H1 (cell line): ENCODE measurements at regions not wholly inside any gene's neighbourhood (a gene's known extent, or its start where the extent isn't known, plus 50 kb on each side); places are given as distances from the start of the nearest gene placed in this dataset.

Source experiments
- CTCF ChIA-PET: fragments of 300-600 bp; sonication (Branson Sonifier 250); formaldehyde crosslinking; loops from one replicate; lab custom pipeline; 2021; ENCODE audit not compliant: partially characterized antibody; lab: Charles Lee
- POLR2A ChIA-PET: fragments of 300-600 bp; sonication (Branson Sonifier 250); formaldehyde crosslinking; loops from one replicate; lab custom pipeline; 2021; ENCODE audit warnings: inconsistent platforms; ENCODE audit not compliant: partially characterized antibody; lab: Charles Lee
- DNase-seq, 2 experiments: peaks; one replicate each; pipeline versions ENCODE4 v3.0.0 to v3.0.0-alpha.2; 2010 to 2022; ENCODE audit warnings: low spot score in 2 of 2, low read depth in 1 of 2, mixed read lengths in 1 of 2
- FAIRE-seq: peaks from 2 replicates; lab custom pipeline; 2011; peaks lifted over from hg19 to GRCh38; lab: Jason Lieb, UNC
- H2AFZ ChIP-seq: 2 replicates; pipeline ENCODE4 v1.8.1; 2012; ENCODE audit warnings: low read length, inconsistent platforms
- H2AK5ac ChIP-seq: 2 replicates; pipeline ENCODE4 v1.6.1; 2013; ENCODE audit warnings: low read depth, low read length
- H2BK120ac ChIP-seq: replicated peaks from 2 replicates; pipeline ENCODE3; 2013; ENCODE audit warnings: low read depth, low read length, inconsistent platforms
- H2BK12ac ChIP-seq: 2 replicates; pipeline ENCODE4 v1.6.1; 2013; ENCODE audit warnings: low read depth, low read length
- H2BK15ac ChIP-seq: 2 replicates; pipeline ENCODE4 v1.6.1; 2013; ENCODE audit warnings: low read length
- H2BK20ac ChIP-seq: 2 replicates; pipeline ENCODE4 v1.6.1; 2013; ENCODE audit warnings: low read length
- H2BK5ac ChIP-seq: 2 replicates; pipeline ENCODE4 v1.6.1; 2013; ENCODE audit warnings: low read depth, low read length
- H3K14ac ChIP-seq: 2 replicates; pipeline ENCODE4 v1.6.1; 2013; ENCODE audit warnings: inconsistent platforms; ENCODE audit not compliant: insufficient read length
- H3K18ac ChIP-seq: 2 replicates; pipeline ENCODE4 v1.6.1; 2013; ENCODE audit warnings: low read length; ENCODE audit errors: extremely low read depth
- H3K23ac ChIP-seq: 2 replicates; pipeline ENCODE4 v1.6.1; 2013; ENCODE audit warnings: inconsistent platforms; ENCODE audit not compliant: insufficient read length
- H3K23me2 ChIP-seq: 2 replicates; pipeline ENCODE4 v1.6.1; 2013; ENCODE audit warnings: low read depth, low read length
- H3K27ac ChIP-seq: 2 replicates; pipeline ENCODE4 v1.6.1; 2011; ENCODE audit warnings: low read depth, low read length, inconsistent platforms
- H3K27me3 ChIP-seq, 4 experiments: replicated peaks in 1 of 4; 1 replicate in 1 of 4; 2 replicates in 3 of 4; pipeline versions ENCODE4 v1.6.1 to v1.8.1; 2011 to 2013; ENCODE audit warnings: low read length in 3 of 4, mild to moderate bottlenecking in 3 of 4, inconsistent platforms in 2 of 4, mixed read lengths in 2 of 4, moderate library complexity in 1 of 4; ENCODE audit not compliant: control insufficient read depth in 3 of 4, insufficient read depth in 3 of 4; ENCODE audit errors: extremely low read depth in 1 of 4
- H3K36me3 ChIP-seq, 4 experiments: 2 replicates each; pipeline versions ENCODE4 v1.6.1 to v1.8.1; 2011 to 2013; ENCODE audit warnings: mild to moderate bottlenecking in 4 of 4, low read length in 3 of 4, moderate library complexity in 2 of 4, control low read depth in 1 of 4, inconsistent platforms in 1 of 4; ENCODE audit not compliant: insufficient read depth in 4 of 4, control insufficient read depth in 2 of 4
- H3K4ac ChIP-seq: replicated peaks from 2 replicates; pipeline ENCODE3; 2013; ENCODE audit warnings: low read length, low read depth, mixed read lengths, inconsistent platforms; ENCODE audit not compliant: insufficient read length
- H3K4me1 ChIP-seq, 4 experiments: replicated peaks in 1 of 4; 1 replicate in 1 of 4; 2 replicates in 3 of 4; pipeline versions ENCODE4 v1.6.1 to v1.8.1; 2011 to 2013; ENCODE audit warnings: low read length in 3 of 4, inconsistent platforms in 2 of 4, mixed read lengths in 1 of 4; ENCODE audit not compliant: insufficient read depth in 4 of 4, control insufficient read depth in 3 of 4
- H3K4me2 ChIP-seq, 2 experiments: 2 replicates each; pipeline versions ENCODE4 v1.6.1 to v1.8.1; 2011 to 2013; ENCODE audit warnings: low read depth in 2 of 2, low read length in 2 of 2, control low read depth in 1 of 2, inconsistent platforms in 1 of 2, mild to moderate bottlenecking in 1 of 2; ENCODE audit not compliant: insufficient read depth in 1 of 2
- H3K4me3 ChIP-seq, 4 experiments: fragments of 200-600, 300-600 bp in 1 of 4; sonication (generic), shearing (Covaris generic), sonication (Bioruptor Twin) in 1 of 4; 2 replicates each; pipeline versions ENCODE4 v1.5.1 to v1.8.1; 2011 to 2016; ENCODE audit warnings: low read length in 4 of 4, low read depth in 3 of 4, control low read depth in 2 of 4, inconsistent platforms in 2 of 4, mild to moderate bottlenecking in 2 of 4, mixed read lengths in 1 of 4, moderate library complexity in 1 of 4; ENCODE audit not compliant: insufficient read depth in 2 of 4; ENCODE audit errors: extremely low read depth in 1 of 4
- H3K56ac ChIP-seq: replicated peaks from 2 replicates; pipeline ENCODE3; 2013; ENCODE audit warnings: low read depth, mild to moderate bottlenecking, mixed read lengths, low read length, inconsistent platforms; ENCODE audit not compliant: insufficient read length
- H3K79me1 ChIP-seq: 2 replicates; pipeline ENCODE4 v1.6.1; 2013; ENCODE audit warnings: low read depth, low read length, control low read depth
- H3K79me2 ChIP-seq, 2 experiments: 2 replicates each; pipeline versions ENCODE4 v1.6.1 to v1.8.1; 2012 to 2013; ENCODE audit warnings: low read length in 2 of 2, mild to moderate bottlenecking in 2 of 2, inconsistent platforms in 1 of 2; ENCODE audit not compliant: insufficient read depth in 2 of 2, control insufficient read depth in 1 of 2
- H3K9ac ChIP-seq, 4 experiments: replicated peaks in 1 of 4; 1 replicate in 1 of 4; 2 replicates in 3 of 4; pipeline versions ENCODE4 v1.6.1 to v1.8.1; 2011 to 2013; ENCODE audit warnings: low read depth in 3 of 4, low read length in 3 of 4, control low read depth in 2 of 4, mild to moderate bottlenecking in 2 of 4, moderate library complexity in 2 of 4, inconsistent platforms in 1 of 4; ENCODE audit errors: extremely low read depth in 1 of 4
- H3K9me3 ChIP-seq, 2 experiments: 2 replicates each; pipeline versions ENCODE4 v1.6.1 to v1.8.1; 2012 to 2013; ENCODE audit warnings: mild to moderate bottlenecking in 2 of 2, moderate library complexity in 2 of 2, control low read depth in 1 of 2, inconsistent platforms in 1 of 2, low read depth in 1 of 2, low read length in 1 of 2, mixed read lengths in 1 of 2; ENCODE audit not compliant: insufficient read depth in 2 of 2
- H4K20me1 ChIP-seq, 2 experiments: replicated peaks in 1 of 2; 2 replicates each; pipeline versions ENCODE3 to v1.8.1; 2011 to 2013; ENCODE audit warnings: inconsistent platforms in 2 of 2, low read length in 2 of 2, mild to moderate bottlenecking in 1 of 2; ENCODE audit not compliant: insufficient read depth in 2 of 2, control insufficient read depth in 1 of 2
- H4K5ac ChIP-seq: 2 replicates; pipeline ENCODE4 v1.6.1; 2013; ENCODE audit warnings: low read length, low read depth, mixed read lengths, inconsistent platforms; ENCODE audit not compliant: insufficient read length
- H4K8ac ChIP-seq: 2 replicates; pipeline ENCODE4 v1.8.0; 2013; ENCODE audit warnings: mild to moderate bottlenecking, moderate library complexity, low read length, inconsistent platforms; ENCODE audit not compliant: insufficient read depth; ENCODE audit errors: extremely low read depth
- H4K91ac ChIP-seq: replicated peaks from 2 replicates; pipeline ENCODE3; 2013; ENCODE audit warnings: low read length, mixed read lengths, inconsistent platforms; ENCODE audit not compliant: insufficient read length
- BCL11A ChIP-seq, 2 experiments: IDR thresholded peaks; one replicate each; pipeline ENCODE4 v1.6.1; 2011; ENCODE audit warnings: low read depth in 2 of 2, low read length in 2 of 2, mild to moderate bottlenecking in 2 of 2
- HDAC6 ChIP-seq: IDR thresholded peaks from one replicate; pipeline ENCODE4 v1.7.1; 2012; ENCODE audit warnings: low read depth, mild to moderate bottlenecking, inconsistent platforms, low read length, moderate library complexity
- JUND ChIP-seq: IDR thresholded peaks from 2 replicates; pipeline ENCODE4 v1.6.1; 2011; ENCODE audit warnings: mild to moderate bottlenecking, improper control_type of control experiment, low read length
- KDM4A ChIP-seq: IDR thresholded peaks from one replicate; pipeline ENCODE4 v1.7.1; 2012; ENCODE audit warnings: low read depth, mild to moderate bottlenecking, moderate library complexity, low read length, inconsistent platforms; ENCODE audit not compliant: severe bottlenecking
- POLR2AphosphoS5 ChIP-seq: IDR thresholded peaks from 2 replicates; pipeline ENCODE4 v1.6.1; 2011; ENCODE audit warnings: low read depth, low read length
- RAD21 ChIP-seq, 2 experiments: IDR thresholded peaks in 1 of 2; conservative IDR thresholded peaks in 1 of 2; 2 replicates each; pipeline ENCODE4 v1.6.1; 2011; ENCODE audit warnings: low read depth in 2 of 2, low read length in 2 of 2, improper control_type of control experiment in 1 of 2, inconsistent platforms in 1 of 2, mild to moderate bottlenecking in 1 of 2, moderate library complexity in 1 of 2
- SUZ12 ChIP-seq: fragments of 200-600 bp; sonication (generic); IDR thresholded peaks from 2 replicates; pipeline ENCODE4 v1.6.1; 2012; ENCODE audit warnings: mild to moderate bottlenecking, inconsistent platforms, low read length, moderate library complexity, mixed read lengths
- ZNF274 ChIP-seq: IDR thresholded peaks from 2 replicates; pipeline ENCODE4 v1.7.0; 2012; ENCODE audit warnings: low read length, borderline replicate concordance; ENCODE audit errors: extremely low read depth
- WGBS, 2 experiments: shearing (Covaris generic) in 1 of 2; methylation state at CpG; one replicate each; pipeline versions ENCODE4 v1.1.6 to v1.1.7; 2013 to 2015; ENCODE audit warnings: low lambda C conversion rate in 2 of 2, mixed read lengths in 2 of 2, inconsistent platforms in 1 of 2, low coverage in 1 of 2, missing lambda C conversion rate in 1 of 2; ENCODE audit not compliant: insufficient replicate concordance in 2 of 2, insufficient coverage in 1 of 2, insufficient read length in 1 of 2; ENCODE audit errors: extremely low coverage in 1 of 2, missing lambda C conversion rate in 1 of 2; 5-methylcytosine and 5-hydroxymethylcytosine counted together
- TF ChIP-seq, protein P1 (sequence below): IDR thresholded peaks from 2 replicates; pipeline ENCODE4 v1.6.1; 2011; ENCODE audit warnings: low read depth, mild to moderate bottlenecking, low read length; ENCODE audit not compliant: insufficient read depth
- TF ChIP-seq, protein P2 (sequence below): IDR thresholded peaks from 2 replicates; pipeline ENCODE4 v1.6.1; 2011; ENCODE audit warnings: low read length, improper control_type of control experiment

DNA sequence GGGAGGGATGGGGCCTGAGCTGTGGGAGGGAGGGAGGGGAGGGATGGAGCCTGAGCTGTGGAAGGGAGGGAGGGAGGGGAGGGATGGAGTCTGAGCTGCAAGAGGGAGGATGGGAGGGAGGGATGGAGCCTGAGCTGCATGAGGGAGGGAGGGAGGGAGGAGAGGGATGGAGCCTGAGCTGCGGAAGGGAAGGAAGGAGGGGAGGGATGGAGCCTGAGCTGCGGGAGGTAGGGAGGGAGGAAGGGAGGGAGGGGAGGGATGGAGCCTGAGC lies 124.0 kb upstream of the ERCC6L2 start:
- no peak for DNase-seq
- TF ChIP-seq BCL11A (IDR thresholded peaks at IDR 0.05; ENCODE audit: low read depth in 2 of 2, low read length in 2 of 2) (no peak), HDAC6 (no peak), POLR2AphosphoS5 (no peak), SUZ12 (no peak), ZNF274 (no peak), JUND (no peak), KDM4A (no peak), RAD21 (IDR thresholded peaks at IDR 0.05 in 1 of 2, conservative IDR thresholded peaks at IDR 0.05 in 1 of 2; ENCODE audit: low read depth in 2 of 2, low read length in 2 of 2) (no peak)
- TF ChIP-seq, protein P1, sequence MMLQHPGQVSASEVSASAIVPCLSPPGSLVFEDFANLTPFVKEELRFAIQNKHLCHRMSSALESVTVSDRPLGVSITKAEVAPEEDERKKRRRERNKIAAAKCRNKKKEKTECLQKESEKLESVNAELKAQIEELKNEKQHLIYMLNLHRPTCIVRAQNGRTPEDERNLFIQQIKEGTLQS = no peak
- TF ChIP-seq, protein P2, sequence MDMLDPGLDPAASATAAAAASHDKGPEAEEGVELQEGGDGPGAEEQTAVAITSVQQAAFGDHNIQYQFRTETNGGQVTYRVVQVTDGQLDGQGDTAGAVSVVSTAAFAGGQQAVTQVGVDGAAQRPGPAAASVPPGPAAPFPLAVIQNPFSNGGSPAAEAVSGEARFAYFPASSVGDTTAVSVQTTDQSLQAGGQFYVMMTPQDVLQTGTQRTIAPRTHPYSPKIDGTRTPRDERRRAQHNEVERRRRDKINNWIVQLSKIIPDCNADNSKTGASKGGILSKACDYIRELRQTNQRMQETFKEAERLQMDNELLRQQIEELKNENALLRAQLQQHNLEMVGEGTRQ = no peak
- TF ChIP-seq, all 59 proteins: peak for 0
- no peak for FAIRE-seq

More for the DNA sequence above, 124.0 kb upstream of the ERCC6L2 start:
- H3K4ac ChIP-seq = no peak overlapping the region
- no peak overlapping the region for H2BK15ac ChIP-seq
- no peak overlapping the region for H3K23ac ChIP-seq
- no peak overlapping the region for H2AK5ac ChIP-seq
- POLR2A ChIA-PET = interaction anchor here (0.7 to 3.4 kb wide), 3 partner anchors 124 to 240 kb away, joined by 4 to 21 read pairs (median 4); partner anchors contain the start of gene ERCC6L2
- peak overlapping the region in 1 of 2 experiments; percentile 88; a peak in 1 of 4 replicates for H3K4me2 ChIP-seq
- no peaks in the 10 kb centered on the region; the same call in 1 of the 2 replicates for H3K23me2 ChIP-seq
- H4K8ac ChIP-seq = no peak overlapping the region
- H3K56ac ChIP-seq = no peak overlapping the region
- no peaks in the 10 kb centered on the region for H4K20me1 ChIP-seq
- H3K27ac ChIP-seq = no peak overlapping the region
- no peak overlapping the region for H4K91ac ChIP-seq
- H3K14ac ChIP-seq = no peak overlapping the region
- peaks cover 0 to 31% (median 19%) of the 10 kb centered on the region in 4 experiments; a peak in 5 of 7 replicates for H3K27me3 ChIP-seq
- no peak overlapping the region for H2BK20ac ChIP-seq
- H2BK120ac ChIP-seq = no peak overlapping the region
- no CpG with 5 or more reads among the region's 2 CpGs for WGBS, 2 experiments
- H3K4me3 ChIP-seq = no peak overlapping the region
- H2BK5ac ChIP-seq = no peak overlapping the region
- H3K9ac ChIP-seq = no peak overlapping the region
- no peaks in the 10 kb centered on the region for H3K79me1 ChIP-seq
- no peaks in the 10 kb centered on the region for H3K9me3 ChIP-seq
- CTCF ChIA-PET = no interaction called here
- peaks cover 18 to 40% (median 24%) of the 10 kb centered on the region in 4 experiments for H3K4me1 ChIP-seq
- no peak overlapping the region for H2AFZ ChIP-seq
- H4K5ac ChIP-seq = no peak overlapping the region
- no peaks in the 10 kb centered on the region for H3K36me3 ChIP-seq
- H3K79me2 ChIP-seq = no peaks in the 10 kb centered on the region
- no peak overlapping the region for H2BK12ac ChIP-seq
- no peak overlapping the region for H3K18ac ChIP-seq
